Activated CD8-positive, alpha-beta T cell treated with anti-CD3 and anti-CD28 coated beads for 36 hours (primary cell): ENCODE measurements at regions not wholly inside any gene's neighbourhood (a gene's known extent, or its start where the extent isn't known, plus 50 kb on each side); places are given as distances from the start of the nearest gene placed in this dataset.

Source experiments
- ATAC-seq: fragments of 200-7000 bp; cut with Tn5 transposase; one replicate; pipeline ENCODE4 v1.10.0; 2021; ENCODE audit warnings: mild to moderate bottlenecking, moderate library complexity
- CTCF ChIA-PET: fragments of 350-600 bp; sonication (Branson Sonifier 250); formaldehyde crosslinking; loops from one replicate; lab custom pipeline; 2021; ENCODE audit warnings: antibody characterized with exemption; lab: Charles Lee
- POLR2A ChIA-PET: fragments of 350-600 bp; sonication (Branson Sonifier 250); formaldehyde crosslinking; loops from one replicate; lab custom pipeline; 2021; ENCODE audit warnings: antibody characterized with exemption; lab: Charles Lee
- DNase-seq: peaks from one replicate; pipeline ENCODE4 v3.0.0-alpha.2; 2020
- H3K27ac Mint-ChIP-seq: one replicate; pipeline ENCODE4 v1.8.0; 2021; ENCODE audit warnings: mild to moderate bottlenecking, mixed read lengths
- H3K27me3 Mint-ChIP-seq: one replicate; pipeline ENCODE4 v1.8.0; 2021; ENCODE audit warnings: mixed read lengths
- H3K36me3 Mint-ChIP-seq: one replicate; pipeline ENCODE4 v1.8.0; 2021; ENCODE audit warnings: low read depth, mixed read lengths
- H3K4me1 Mint-ChIP-seq: one replicate; pipeline ENCODE4 v1.8.0; 2021; ENCODE audit warnings: low read depth, mixed read lengths
- H3K4me3 Mint-ChIP-seq: one replicate; pipeline ENCODE4 v1.8.0; 2021; ENCODE audit warnings: mild to moderate bottlenecking, moderate library complexity, mixed read lengths
- H3K9me3 Mint-ChIP-seq: one replicate; pipeline ENCODE4 v1.8.0; 2021; ENCODE audit warnings: mixed read lengths
- intact Hi-C: fragments of 100-400 bp; cut with micrococcal nuclease; formaldehyde crosslinking; loops from one replicate; pipeline ENCODE4 v1.10.0; 2022
- TF ChIP-seq, protein P1 (sequence below): fragments of 200-600 bp; IDR thresholded peaks from one replicate; pipeline ENCODE4 v1.8.0; 2022; ENCODE audit warnings: antibody characterized with exemption, mild to moderate bottlenecking

GRCh38 chr20:11376420-11376819 is 541.3 kb upstream of the BTBD3 start:
- Mint-ChIP-seq H3K36me3 (no peaks in the 10 kb centered on the region), H3K4me1 (no peaks in the 10 kb centered on the region), H3K9me3 (peaks cover 2% of the 10 kb centered on the region), H3K27ac (no peak overlapping the region), H3K4me3 (no peak overlapping the region), H3K27me3 (no peaks in the 10 kb centered on the region)
- ChIA-PET CTCF (no interaction called here), POLR2A (no interaction called here)
- TF ChIP-seq, protein P1, sequence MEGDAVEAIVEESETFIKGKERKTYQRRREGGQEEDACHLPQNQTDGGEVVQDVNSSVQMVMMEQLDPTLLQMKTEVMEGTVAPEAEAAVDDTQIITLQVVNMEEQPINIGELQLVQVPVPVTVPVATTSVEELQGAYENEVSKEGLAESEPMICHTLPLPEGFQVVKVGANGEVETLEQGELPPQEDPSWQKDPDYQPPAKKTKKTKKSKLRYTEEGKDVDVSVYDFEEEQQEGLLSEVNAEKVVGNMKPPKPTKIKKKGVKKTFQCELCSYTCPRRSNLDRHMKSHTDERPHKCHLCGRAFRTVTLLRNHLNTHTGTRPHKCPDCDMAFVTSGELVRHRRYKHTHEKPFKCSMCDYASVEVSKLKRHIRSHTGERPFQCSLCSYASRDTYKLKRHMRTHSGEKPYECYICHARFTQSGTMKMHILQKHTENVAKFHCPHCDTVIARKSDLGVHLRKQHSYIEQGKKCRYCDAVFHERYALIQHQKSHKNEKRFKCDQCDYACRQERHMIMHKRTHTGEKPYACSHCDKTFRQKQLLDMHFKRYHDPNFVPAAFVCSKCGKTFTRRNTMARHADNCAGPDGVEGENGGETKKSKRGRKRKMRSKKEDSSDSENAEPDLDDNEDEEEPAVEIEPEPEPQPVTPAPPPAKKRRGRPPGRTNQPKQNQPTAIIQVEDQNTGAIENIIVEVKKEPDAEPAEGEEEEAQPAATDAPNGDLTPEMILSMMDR: no peak
- intact Hi-C loops: no loop called here
- no peak for ATAC-seq
- DNase-seq: no peak

DNA sequence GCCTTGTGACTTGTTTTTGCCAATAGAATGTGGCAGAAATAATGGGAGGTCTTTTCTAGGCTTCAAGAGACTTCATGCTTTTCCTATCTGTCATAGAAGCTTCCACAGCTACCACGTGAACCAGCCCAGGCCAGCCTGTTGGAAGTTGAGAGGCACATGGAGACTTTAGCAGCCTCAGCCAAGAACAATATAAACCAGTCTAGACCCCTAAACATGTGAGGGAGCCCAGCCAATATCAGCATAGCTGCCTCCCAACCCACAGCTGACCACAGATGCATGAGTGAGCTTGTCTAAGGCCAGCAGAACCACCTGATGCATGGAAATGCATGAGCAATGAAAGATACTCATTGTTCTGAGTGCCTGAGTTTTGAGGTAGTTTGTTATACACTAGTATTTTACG is 540.7 kb upstream of the BTBD3 start:
- ATAC-seq (no peak), DNase-seq (no peak)
- Mint-ChIP-seq H3K27ac (no peak overlapping the region), H3K4me3 (no peak overlapping the region), H3K9me3 (peaks cover 2% of the 10 kb centered on the region), H3K4me1 (no peaks in the 10 kb centered on the region), H3K27me3 (no peaks in the 10 kb centered on the region), H3K36me3 (no peaks in the 10 kb centered on the region)
- intact Hi-C loops: no loop called here
- TF ChIP-seq, protein P1: no peak
- ChIA-PET POLR2A (no interaction called here), CTCF (no interaction called here)

DNA sequence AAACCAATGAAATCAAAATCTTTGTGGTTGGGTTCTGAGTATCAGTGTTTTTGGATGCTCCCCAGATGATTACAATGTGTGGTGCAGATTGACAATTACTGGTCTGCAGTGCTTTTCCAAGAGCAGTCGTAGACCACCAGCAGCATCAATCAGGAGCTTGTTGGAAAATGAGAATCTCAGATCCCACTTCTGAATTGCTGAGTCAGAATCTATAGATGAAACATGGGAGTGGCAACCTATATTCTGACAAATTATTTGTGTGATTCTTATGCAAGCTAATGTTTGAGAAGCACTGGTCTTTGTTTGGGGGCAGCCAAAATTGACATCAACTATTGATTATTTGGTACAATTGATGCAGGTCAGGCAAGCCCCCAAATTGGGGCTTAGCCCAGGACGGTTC is 539.9 kb upstream of the BTBD3 start:
- Mint-ChIP-seq H3K36me3 (no peaks in the 10 kb centered on the region), H3K9me3 (peaks cover 3% of the 10 kb centered on the region), H3K27me3 (no peaks in the 10 kb centered on the region), H3K27ac (no peak overlapping the region), H3K4me3 (no peak overlapping the region), H3K4me1 (no peaks in the 10 kb centered on the region)
- ATAC-seq: no peak
- TF ChIP-seq, protein P1: no peak
- POLR2A ChIA-PET: no interaction called here
- CTCF ChIA-PET: no interaction called here
- DNase-seq: no peak
- intact Hi-C loops: no loop called here

- intact Hi-C loops: no loop called here
- no peak for DNase-seq
- Mint-ChIP-seq H3K4me3 (no peak overlapping the region), H3K27me3 (no peaks in the 10 kb centered on the region), H3K36me3 (no peaks in the 10 kb centered on the region), H3K9me3 (peaks cover 3% of the 10 kb centered on the region), H3K27ac (no peak overlapping the region), H3K4me1 (no peaks in the 10 kb centered on the region)
- ChIA-PET POLR2A (no interaction called here), CTCF (no interaction called here)
- no peak for ATAC-seq
- TF ChIP-seq, protein P1: no peak
These were observed 539.4 kb upstream of the BTBD3 start for GRCh38 chr20:11378252-11378651.

DNA sequence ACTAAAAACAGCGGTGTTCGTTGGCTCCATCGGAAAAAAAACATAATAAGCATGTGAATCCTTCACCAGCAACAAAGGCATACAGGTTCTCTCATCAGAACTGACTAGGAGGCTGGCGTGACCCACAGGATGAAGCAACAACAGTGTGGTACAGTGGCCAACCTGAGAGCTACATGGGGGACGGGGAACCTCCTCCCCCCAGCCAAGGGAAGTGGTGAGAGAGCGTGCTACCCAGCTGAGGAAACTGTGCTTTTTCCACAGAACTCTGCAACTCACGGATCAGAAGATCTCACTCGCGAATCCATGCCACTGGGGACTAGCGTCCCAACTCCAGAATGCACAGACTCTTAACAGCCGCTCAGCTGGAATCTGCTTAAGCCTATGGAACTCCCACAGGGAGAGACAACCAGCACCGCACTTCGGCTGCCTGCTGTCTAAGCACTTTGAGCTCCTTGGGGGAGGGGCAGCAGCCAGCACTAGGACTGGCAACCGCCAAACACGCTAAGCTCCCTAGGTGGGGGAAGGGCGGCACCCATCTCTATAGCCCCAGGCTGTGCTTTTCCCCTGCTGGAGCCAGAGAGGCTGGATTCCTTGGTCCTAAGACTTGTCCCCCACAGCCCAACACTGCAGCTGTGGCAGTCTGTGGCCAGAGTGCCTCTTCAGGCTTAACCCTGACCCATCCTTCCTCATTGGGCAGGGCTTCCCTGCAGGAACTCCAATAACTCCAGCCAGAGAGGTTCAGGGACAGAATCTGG is 538.3 kb upstream of the BTBD3 start:
- TF ChIP-seq, protein P1: no peak
- H3K4me1 Mint-ChIP-seq: no peaks in the 10 kb centered on the region
- H3K9me3 Mint-ChIP-seq: peaks cover 3% of the 10 kb centered on the region
- no peak overlapping the region for H3K4me3 Mint-ChIP-seq
- H3K27me3 Mint-ChIP-seq: no peaks in the 10 kb centered on the region
- no peaks in the 10 kb centered on the region for H3K36me3 Mint-ChIP-seq
- ATAC-seq (no peak), DNase-seq (no peak)
- ChIA-PET POLR2A (no interaction called here), CTCF (no interaction called here)
- no peak overlapping the region for H3K27ac Mint-ChIP-seq
- intact Hi-C loops: no loop called here
